DMS 273 (cell line): ENCODE measurements at regions not wholly inside any gene's neighbourhood (a gene's known extent, or its start where the extent isn't known, plus 50 kb on each side); places are given as distances from the start of the nearest gene placed in this dataset.
"Not testable (repeated sequence)": the region's sequence is repeated elsewhere in the genome, so short reads cannot be mapped to it uniquely, and the experiment has no call there.

Experiments
- DNase-seq: peaks from one replicate; lab custom pipeline; 2025; ENCODE audit not compliant: unreplicated experiment; lab: John Stamatoyannopoulos, UW

- no peak for DNase-seq
Observed at GRCh38 chr1:30371888-30372791, 351.2 kb downstream of the MATN1 start.

- DNase-seq = no peak
Observed at GRCh38 chr1:30371179-30371788, 352.1 kb downstream of the MATN1 start.

- no peak for DNase-seq
Observed at GRCh38 chr1:30368651-30369240, 354.6 kb downstream of the MATN1 start.

- DNase-seq = no peak
Observed at GRCh38 chr1:30366911-30367310, 356.5 kb downstream of the MATN1 start.

DNA sequence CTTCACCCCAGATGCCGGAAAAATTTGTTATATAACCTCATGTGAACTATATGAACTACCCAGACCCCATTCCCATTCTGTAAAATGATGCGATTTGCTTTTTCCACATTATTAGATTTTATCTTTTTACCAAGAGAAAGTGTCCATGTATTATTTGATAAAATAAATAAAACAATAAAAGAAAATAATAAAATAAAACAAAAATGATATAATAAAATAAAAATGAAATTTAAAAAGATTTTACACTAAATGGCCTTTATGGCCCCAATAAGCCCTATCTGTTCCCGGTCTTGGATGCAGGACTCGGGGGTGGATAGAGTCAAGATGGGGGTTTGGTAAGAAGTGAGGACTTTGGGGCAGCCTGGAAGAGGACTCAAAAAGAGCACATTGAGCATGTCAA lies 357.2 kb downstream of the MATN1 start:
- DNase-seq = no peak

- DNase-seq = no peak
Observed at GRCh38 chr1:30365596-30365995, 357.8 kb downstream of the MATN1 start.

DNA sequence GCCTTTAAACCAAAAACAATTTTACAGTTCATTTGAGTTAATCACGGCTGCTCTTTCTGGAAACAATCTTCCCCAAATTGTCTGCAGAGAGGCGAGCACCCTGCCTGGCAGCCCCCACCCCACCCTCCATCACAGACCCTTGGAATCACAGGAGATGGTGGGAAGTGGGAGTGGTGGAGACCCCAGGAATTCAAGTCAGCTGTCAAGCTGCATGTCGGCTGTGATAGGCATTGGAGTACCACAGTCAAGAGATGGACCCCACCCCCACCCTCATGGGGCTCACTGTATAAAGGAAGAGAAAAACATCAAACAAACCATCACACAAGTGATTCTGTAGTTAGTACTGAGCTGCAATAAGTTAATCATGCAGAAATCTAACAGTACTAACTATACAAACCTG lies 360.4 kb downstream of the MATN1 start:
- no peak for DNase-seq

DNA sequence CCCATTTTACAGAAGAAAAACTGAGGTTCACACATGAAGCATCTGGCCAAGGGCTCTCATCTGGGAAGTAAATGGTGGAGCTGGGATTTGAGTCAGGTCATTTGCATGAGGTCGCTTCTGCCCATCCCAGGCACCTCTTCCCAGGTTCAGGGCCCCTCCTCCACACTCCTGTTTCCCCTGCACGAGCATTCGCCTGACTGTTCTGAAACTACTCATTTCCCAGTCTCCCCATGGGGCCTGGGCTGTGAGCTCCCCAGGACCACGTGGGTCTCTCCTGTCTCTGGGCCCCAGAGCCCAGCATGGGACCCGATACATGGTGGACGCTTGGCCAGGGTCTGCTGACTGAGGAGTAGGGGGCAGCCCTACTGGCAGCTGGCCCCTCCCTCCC lies 360.8 kb downstream of the MATN1 start:
- DNase-seq = no peak

- not testable (repeated sequence) for DNase-seq
Observed at GRCh38 chr1:30361890-30362602, 361.3 kb downstream of the MATN1 start.

- no peak for DNase-seq
Observed at GRCh38 chr1:30360753-30361152, 362.6 kb downstream of the MATN1 start.

- no peak for DNase-seq
Observed at GRCh38 chr1:30360281-30360680, 363.1 kb downstream of the MATN1 start.

DNA sequence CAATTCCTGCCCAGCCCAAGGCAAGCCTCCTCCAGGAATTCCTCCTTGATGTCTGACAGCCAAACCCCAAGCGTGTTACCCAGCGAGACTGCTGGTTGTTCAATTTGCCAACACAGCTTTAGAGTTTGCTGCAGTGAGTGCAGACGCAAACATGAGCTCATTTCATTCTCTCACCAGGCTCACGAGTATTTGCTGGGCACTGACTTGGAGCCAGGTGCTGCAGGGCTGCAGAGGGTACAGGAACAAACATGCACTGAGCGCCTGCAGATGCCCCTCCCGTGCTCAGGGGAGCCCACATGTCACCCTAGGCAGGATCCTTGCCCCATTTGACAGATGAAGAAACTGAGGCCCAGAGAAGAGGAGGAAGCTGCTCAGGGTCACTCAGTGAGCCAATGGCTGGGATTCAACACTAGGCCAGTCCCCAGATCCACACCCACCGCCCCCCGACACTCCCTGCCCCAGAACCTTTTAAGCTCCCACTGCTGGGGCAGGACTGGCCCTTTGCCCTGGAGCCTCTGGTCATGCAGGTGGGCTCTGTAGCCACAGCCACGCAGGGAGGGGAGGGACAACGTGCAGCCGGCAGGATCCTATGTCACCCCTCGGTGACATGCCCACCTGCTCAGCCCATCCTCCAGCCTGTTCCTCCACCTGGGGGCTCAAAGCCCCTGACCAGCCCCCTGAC lies 363.7 kb downstream of the MATN1 start:
- no peak for DNase-seq

DNA sequence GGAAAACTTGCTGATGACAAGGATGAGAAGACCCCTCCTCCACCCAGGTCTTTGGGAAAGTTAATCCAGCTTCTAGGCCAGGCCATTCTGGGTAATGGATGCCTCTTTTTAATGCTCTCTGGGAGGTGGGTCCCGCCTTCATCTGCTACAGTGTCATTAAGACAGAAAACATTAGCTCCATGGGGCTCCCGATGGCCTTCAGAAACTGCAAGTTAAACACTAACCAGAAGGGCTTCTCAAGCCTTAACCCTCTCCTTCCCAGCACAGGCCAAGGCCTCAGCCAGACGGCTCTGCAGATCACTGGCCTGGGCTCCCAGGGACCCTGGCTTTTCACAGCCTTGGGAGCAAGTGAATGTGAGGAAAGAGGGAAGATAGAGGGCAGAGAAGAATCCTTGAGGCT lies 364.9 kb downstream of the MATN1 start:
- DNase-seq = no peak

DNA sequence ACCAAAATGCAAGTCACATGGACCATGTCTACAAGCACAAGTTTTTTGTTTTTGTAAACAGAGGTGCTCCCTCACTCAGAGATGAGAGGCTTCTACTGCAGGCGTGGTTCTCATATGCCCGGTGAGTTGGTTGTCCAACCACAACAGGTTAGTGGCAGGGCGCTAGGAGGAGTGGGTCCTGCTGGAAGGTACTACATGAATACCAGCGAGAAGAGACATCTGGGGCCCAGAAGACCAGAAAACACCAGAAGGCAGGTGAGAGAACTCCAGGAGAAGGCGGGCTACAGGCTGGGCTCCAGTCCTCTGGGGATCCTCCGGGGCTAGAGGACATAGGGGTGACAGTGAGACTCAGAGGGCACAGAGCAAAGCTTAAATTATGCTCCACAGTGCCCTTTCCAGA lies 366.5 kb downstream of the MATN1 start:
- DNase-seq = no peak

DNA sequence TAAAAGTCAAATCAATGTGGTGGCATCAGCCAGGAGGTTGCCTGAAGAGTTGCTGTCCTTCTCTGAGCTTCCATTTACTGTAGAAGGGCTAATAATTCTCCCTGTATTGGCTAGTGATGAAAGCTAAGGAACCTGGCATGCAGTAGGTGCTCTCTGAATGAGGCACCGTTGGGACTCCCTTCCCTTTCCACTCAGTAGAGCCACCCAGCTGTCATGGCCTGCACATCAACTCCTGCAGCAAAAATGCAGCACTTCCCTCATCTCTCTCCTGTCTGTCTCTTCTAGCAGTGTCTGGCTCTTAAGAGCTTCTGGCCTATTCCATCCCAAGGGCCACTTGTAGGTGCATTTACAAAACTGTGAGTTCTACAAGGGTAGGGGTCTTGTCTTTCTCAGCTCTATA lies 369.0 kb downstream of the MATN1 start:
- DNase-seq = no peak

DNA sequence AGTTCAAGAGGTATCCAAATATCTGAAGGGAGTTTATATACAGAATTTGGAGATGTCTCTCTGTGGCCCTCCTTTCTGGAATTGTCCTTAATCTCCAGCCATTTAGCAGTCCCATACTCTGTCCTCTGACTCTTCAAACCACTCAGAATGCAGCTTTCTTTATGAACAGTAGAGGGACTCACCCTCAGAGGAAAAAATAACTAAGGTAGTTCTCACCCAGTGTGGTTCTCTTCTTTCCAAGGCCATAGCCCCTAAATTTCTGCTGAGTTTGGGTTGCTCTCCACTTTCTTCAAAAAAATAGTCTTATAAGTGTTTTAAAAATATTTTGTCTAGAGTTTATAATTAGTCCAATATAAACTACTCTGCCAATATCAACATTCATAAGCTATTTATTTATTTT lies 369.7 kb downstream of the MATN1 start:
- no peak for DNase-seq

- no peak for DNase-seq
Observed at GRCh38 chr1:30348147-30348546, 375.2 kb downstream of the MATN1 start.

GRCh38 chr1:30345491-30346130 lies 377.8 kb downstream of the MATN1 start:
- DNase-seq = no peak

DNA sequence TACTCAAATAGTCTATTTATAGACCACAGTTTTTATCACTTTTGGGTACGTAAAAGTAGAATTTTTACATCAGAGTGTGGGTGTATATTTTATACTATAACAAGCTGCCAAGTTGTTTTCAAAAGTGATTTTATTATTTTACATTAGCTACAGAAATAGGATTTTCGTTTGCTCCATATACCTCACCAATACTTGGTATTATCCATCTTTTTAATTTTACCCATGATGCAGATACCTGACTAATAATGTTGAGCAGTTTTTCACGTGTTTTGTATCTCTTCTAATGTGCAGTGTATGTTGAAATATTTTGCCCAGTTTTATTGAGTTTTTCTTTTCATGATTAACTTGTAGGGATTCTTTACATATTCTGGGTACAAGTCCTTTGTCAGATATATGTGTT lies 379.8 kb downstream of the MATN1 start:
- DNase-seq = no peak

- no peak for DNase-seq
Observed at GRCh38 chr1:30342535-30343141, 380.7 kb downstream of the MATN1 start.
